ENCODE measurements at regions not wholly inside any gene's neighbourhood (a gene's known extent, or its start where the extent isn't known, plus 50 kb on each side); places are given as distances from the start of the nearest gene placed in this dataset.

GRCh38 chr12:131370791-131371347 is 340.0 kb upstream of the SFSWAP start:
- TF ChIP-seq CTCF (IDR thresholded peaks at IDR 0.05) (no peak), POLR2A (IDR thresholded peaks at IDR 0.05) (no peak), EP300 (IDR thresholded peaks at IDR 0.05) (no peak), POLR2AphosphoS5 (IDR thresholded peaks at IDR 0.05) (no peak)
